ENCODE measurements at regions not wholly inside any gene's neighbourhood (a gene's known extent, or its start where the extent isn't known, plus 50 kb on each side); places are given as distances from the start of the nearest gene placed in this dataset.

GRCh38 chr20:23174821-23175220 is 88.7 kb upstream of the CD93 start:
- H3K4me1 ChIP-seq (replicated peaks in 1 of 2; ENCODE audit: control insufficient read depth in 2 of 2, insufficient read depth in 2 of 2, low read length in 2 of 2), result peaks cover 7 to 16% of the 10 kb centered on the region in 2 experiments; a peak in 3 of 5 replicates
- H3K36me3 ChIP-seq (ENCODE audit: control insufficient read depth, insufficient read depth, low read length), result no peaks in the 10 kb centered on the region
- BruUV-seq (replicated peaks), result no TSS peak
- no peak overlapping the region for H3K27ac ChIP-seq (ENCODE audit: extremely low read depth, low read depth, low read length)
- 95% methylated on average over 2 of the region's 3 CpGs for WGBS (ENCODE audit: insufficient coverage, low coverage, missing lambda C conversion rate)
- no peak overlapping the region for H3K4me3 ChIP-seq
- DNase-seq (ENCODE audit: extremely low read depth in 1 of 4, low spot score in 3 of 4) (no peak), ATAC-seq (no peak), FAIRE-seq (no peak)
- ChIA-PET CTCF (ENCODE audit: low intra/inter-chr PET ratio) (no interaction called here), POLR2A (interaction anchor here (1.4 kb wide), 1 partner anchor 17 kb away, joined by 6 read pairs; no protein-coding TSS in a partner anchor)
- intact Hi-C loops (cut with micrococcal nuclease) (loop anchor here (5.0 kb wide), 1 partner anchor 43 kb away; no protein-coding TSS in a partner anchor), in situ Hi-C loops (cut with MboI) (no loop called here)
- no peaks in the 10 kb centered on the region for H3K27me3 ChIP-seq (ENCODE audit: control insufficient read depth in 2 of 2, insufficient read depth in 2 of 2, low read length in 2 of 2)
- no peak for TF ChIP-seq MTA3 (IDR thresholded peaks at IDR 0.05; ENCODE audit: borderline replicate concordance)
- TF ChIP-seq ZNF311 (CRISPR knock-in tag; IDR thresholded peaks at IDR 0.05), result no peak
- no peak for TF ChIP-seq ARID2 (IDR thresholded peaks at IDR 0.05)
- peak; percentile 85 for TF ChIP-seq CEBPB (tag; IDR thresholded peaks at IDR 0.05)
- no peak for TF ChIP-seq POU5F1 (IDR thresholded peaks at IDR 0.05; ENCODE audit: borderline replicate concordance, low read depth, low read length, partially characterized antibody)
- no peak for TF ChIP-seq ATF7 (IDR thresholded peaks at IDR 0.05)
- no peak for TF ChIP-seq TAF1 (IDR thresholded peaks at IDR 0.05; ENCODE audit: control insufficient read depth, extremely low read depth, insufficient read depth, low read length, severe bottlenecking)
- no peak overlapping the region for H2AFZ ChIP-seq (ENCODE audit: low read depth, low read length)
- H3K9me1 ChIP-seq (ENCODE audit: control insufficient read depth, insufficient read depth, low read length), result no peaks in the 10 kb centered on the region
- H3K4me2 ChIP-seq (ENCODE audit: insufficient read depth, low read length), result no peak overlapping the region
- no peaks in the 10 kb centered on the region for H4K20me1 ChIP-seq (replicated peaks; ENCODE audit: control insufficient read depth, insufficient read depth, low read length)
- H3K9ac ChIP-seq (ENCODE audit: insufficient read depth in 1 of 2, low read depth in 2 of 2, low read length in 2 of 2), result no peak overlapping the region
- H3K9me3 ChIP-seq (replicated peaks; ENCODE audit: control insufficient read depth, insufficient read depth, low read depth, low read length), result no peaks in the 10 kb centered on the region
- no peaks in the 10 kb centered on the region for H3K79me2 ChIP-seq (ENCODE audit: control insufficient read depth, insufficient read depth, low read length)

DNA sequence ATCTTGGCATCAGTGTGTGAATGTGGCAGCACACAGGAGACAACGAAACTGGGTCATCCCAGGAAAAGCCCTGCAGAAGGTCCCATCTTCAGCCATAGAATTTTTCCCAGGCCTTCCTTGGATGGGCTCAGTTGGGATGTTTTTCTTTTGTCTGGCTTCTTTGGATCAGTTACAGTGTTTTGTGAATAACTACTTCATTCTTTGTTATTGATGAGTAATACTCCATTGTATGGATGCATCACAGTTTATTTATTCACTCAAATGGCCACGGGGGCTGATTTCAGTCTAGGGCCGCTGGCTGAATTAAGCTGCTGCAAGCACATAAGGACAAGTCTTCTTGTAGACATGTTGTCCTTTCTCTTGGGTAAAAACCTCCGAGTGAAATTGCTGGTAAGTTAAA is 81.3 kb upstream of the CD93 start:
- Histone ChIP-seq H3K9me1 (ENCODE audit: control insufficient read depth, insufficient read depth, low read length) (no peaks in the 10 kb centered on the region), H3K36me3 (ENCODE audit: control insufficient read depth, insufficient read depth, low read length) (no peaks in the 10 kb centered on the region), H3K27ac (ENCODE audit: extremely low read depth, low read depth, low read length) (no peak overlapping the region), H4K20me1 (replicated peaks; ENCODE audit: control insufficient read depth, insufficient read depth, low read length) (no peaks in the 10 kb centered on the region), H3K79me2 (ENCODE audit: control insufficient read depth, insufficient read depth, low read length) (no peaks in the 10 kb centered on the region), H3K4me3 (no peak overlapping the region), H3K9ac (ENCODE audit: insufficient read depth in 1 of 2, low read depth in 2 of 2, low read length in 2 of 2) (no peak overlapping the region), H3K9me3 (replicated peaks; ENCODE audit: control insufficient read depth, insufficient read depth, low read depth, low read length) (no peaks in the 10 kb centered on the region), H3K4me1 (replicated peaks in 1 of 2; ENCODE audit: control insufficient read depth in 2 of 2, insufficient read depth in 2 of 2, low read length in 2 of 2) (peaks cover 0 to 10% of the 10 kb centered on the region in 2 experiments; a peak in 4 of 5 replicates), H3K4me2 (ENCODE audit: insufficient read depth, low read length) (no peak overlapping the region), H2AFZ (ENCODE audit: low read depth, low read length) (no peak overlapping the region), H3K27me3 (ENCODE audit: control insufficient read depth in 2 of 2, insufficient read depth in 2 of 2, low read length in 2 of 2) (no peaks in the 10 kb centered on the region)
- ChIA-PET CTCF (ENCODE audit: low intra/inter-chr PET ratio) (no interaction called here), POLR2A (no interaction called here)
- no peak for FAIRE-seq
- no peak for DNase-seq (ENCODE audit: extremely low read depth in 1 of 4, low spot score in 3 of 4)
- TF ChIP-seq, protein P1, sequence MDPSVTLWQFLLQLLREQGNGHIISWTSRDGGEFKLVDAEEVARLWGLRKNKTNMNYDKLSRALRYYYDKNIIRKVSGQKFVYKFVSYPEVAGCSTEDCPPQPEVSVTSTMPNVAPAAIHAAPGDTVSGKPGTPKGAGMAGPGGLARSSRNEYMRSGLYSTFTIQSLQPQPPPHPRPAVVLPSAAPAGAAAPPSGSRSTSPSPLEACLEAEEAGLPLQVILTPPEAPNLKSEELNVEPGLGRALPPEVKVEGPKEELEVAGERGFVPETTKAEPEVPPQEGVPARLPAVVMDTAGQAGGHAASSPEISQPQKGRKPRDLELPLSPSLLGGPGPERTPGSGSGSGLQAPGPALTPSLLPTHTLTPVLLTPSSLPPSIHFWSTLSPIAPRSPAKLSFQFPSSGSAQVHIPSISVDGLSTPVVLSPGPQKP (CRISPR knock-in tag; IDR thresholded peaks at IDR 0.05), result no peak
- TF ChIP-seq ZNF431 (CRISPR knock-in tag; IDR thresholded peaks at IDR 0.05) (no peak), MED1 (CRISPR knock-in tag; IDR thresholded peaks at IDR 0.05; ENCODE audit: borderline replicate concordance) (no peak), ZNF444 (CRISPR knock-in tag; IDR thresholded peaks at IDR 0.05) (no peak), ZNF175 (CRISPR knock-in tag; IDR thresholded peaks at IDR 0.05; ENCODE audit: low read depth) (no peak)
- TF ChIP-seq, protein P2, sequence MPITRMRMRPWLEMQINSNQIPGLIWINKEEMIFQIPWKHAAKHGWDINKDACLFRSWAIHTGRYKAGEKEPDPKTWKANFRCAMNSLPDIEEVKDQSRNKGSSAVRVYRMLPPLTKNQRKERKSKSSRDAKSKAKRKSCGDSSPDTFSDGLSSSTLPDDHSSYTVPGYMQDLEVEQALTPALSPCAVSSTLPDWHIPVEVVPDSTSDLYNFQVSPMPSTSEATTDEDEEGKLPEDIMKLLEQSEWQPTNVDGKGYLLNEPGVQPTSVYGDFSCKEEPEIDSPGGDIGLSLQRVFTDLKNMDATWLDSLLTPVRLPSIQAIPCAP (CRISPR knock-in tag; IDR thresholded peaks at IDR 0.05; ENCODE audit: borderline replicate concordance), result no peak
- whole genome bisulfite sequencing (ENCODE audit: insufficient coverage, low coverage, missing lambda C conversion rate), result 65% methylated on average over 4 of the region's 4 CpGs
- no TSS peak for BruUV-seq (replicated peaks)
- in situ Hi-C loops (cut with MboI) (no loop called here), intact Hi-C loops (cut with micrococcal nuclease) (no loop called here)
- no peak for ATAC-seq
